ENCODE measurements at regions not wholly inside any gene's neighbourhood (a gene's known extent, or its start where the extent isn't known, plus 50 kb on each side); places are given as distances from the start of the nearest gene placed in this dataset.
"Not testable (repeated sequence)": the region's sequence is repeated elsewhere in the genome, so short reads cannot be mapped to it uniquely, and the experiment has no call there.

DNA sequence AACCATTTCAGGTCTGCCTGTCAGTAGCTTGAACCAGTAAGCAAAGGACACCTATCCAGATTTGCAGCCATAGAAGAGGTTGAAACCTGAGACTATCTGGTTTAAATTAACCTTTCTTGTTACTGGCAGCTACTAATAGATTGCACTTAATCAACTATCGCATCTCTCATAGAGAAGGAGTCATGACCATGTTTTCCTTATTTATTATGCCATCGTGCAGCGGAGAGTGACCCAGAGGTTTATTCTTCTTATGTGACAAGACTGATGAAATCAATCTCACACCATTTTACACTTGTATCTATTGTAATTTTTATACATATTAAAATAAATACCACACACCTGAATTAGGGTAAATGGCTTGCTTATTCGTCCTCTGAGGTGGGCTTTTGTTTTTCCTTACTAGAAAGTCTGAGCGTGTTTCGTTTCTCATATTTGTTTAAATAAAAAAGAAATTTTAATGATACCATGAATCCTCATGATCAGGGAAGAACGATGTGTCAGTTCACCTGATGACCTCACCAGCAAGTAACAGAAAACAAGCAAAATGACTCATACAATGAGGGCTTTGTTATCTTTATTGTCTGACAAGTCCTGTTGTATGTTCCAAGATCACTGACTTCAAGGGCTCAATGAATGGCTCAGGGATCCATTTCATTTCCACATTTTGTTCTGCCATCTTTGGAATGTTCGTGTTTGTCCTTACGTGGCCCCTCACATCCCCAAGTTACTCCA lies 379.5 kb upstream of the DPH6 start:
- DNase-seq (ENCODE audit: low read depth in 2 of 3, low spot score in 2 of 3), result no peak

DNA sequence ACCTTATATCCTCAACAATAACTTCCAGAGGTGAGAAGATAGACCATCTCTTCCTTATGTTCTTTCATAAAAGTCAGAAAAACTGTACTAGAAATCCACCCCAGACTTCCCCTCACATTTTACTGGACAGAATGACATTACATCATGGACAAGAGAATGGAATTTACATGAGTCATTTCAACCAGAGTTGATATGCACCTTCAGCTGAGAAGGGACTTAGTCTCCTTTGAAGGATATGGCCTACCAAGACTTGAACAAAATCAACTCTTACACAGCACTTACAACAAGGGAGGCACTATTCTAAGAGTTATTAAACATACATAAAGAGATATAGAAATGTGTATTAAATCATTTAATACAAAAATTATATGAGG lies 380.0 kb upstream of the DPH6 start:
- DNase-seq (ENCODE audit: low read depth in 2 of 3, low spot score in 2 of 3), result no peak

DNA sequence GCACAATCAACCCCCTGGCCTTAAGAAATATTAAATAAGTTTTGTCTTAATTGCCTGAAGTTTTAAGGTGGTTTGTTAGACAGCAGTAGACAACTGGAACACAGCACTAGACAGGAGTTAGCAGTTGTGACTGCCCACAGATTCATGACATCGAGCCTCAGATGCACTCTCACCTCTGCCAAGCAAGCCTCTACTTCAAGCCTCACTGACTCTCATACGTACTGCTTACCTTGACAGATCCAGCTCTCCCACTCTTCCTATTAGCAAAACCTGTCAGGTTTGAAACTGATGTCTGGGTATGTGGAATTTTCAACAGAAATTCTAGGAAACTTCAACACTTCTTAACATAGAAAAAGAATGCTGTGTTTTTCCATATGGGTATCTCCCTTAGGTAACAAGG lies 382.9 kb upstream of the DPH6 start:
- no peak for DNase-seq (ENCODE audit: low read depth in 2 of 3, low spot score in 2 of 3)

DNA sequence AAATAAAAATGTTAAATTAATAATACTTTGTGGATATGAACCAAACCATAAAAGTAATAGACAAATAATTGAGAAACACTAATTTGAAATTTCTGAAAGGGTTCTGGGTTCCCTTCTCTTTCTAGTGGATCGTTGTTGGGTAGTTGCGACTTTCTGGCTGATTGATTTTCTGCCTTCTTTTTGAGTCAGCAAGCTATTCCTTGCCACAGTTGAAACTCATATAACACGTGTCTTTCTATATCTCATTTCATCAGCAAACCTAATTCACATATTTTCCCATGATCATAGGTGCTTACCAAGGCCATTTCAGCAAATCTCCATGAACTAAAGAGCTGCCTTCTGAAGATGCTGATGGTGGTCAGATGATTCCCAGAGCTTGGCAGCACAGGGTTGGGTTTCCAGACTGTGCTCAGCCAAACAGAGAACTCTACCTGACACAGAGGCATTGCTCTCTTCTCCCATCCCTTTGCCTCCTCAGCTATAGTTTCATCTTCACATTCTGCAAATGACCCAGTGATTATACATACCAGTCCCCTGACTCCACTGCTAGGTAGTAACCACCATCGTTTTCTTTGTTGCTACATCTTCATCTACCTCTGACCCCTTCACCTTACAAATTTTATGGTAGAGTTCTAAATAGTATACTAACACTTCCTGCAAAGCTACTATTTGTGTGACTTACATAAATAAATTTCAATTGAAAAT lies 383.9 kb upstream of the DPH6 start:
- no peak for DNase-seq (ENCODE audit: low read depth in 2 of 3, low spot score in 2 of 3)

DNA sequence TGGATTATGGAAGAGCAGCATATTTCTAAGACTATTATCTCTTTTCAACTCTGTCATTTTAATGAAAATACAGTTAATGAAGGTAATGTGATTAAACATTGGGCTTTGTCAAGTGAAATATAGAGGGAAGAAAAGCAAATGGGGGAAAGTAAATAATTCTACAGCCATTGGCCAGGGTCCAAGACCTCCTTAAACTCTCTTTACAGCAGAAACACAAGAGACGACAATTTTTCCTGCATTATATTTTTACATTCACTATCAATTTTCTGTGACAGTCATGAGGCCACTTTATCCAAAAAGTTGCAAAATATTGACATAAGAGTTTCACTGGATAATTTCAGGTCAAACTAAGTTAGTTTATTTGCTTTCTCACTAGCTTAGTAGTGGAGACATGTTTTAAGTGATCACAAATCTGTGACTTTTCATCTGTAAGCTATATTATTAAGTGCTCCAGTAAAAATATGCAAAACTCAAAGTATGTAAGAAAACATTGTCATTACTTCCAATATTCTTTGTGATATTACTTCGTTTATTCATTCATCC lies 385.9 kb upstream of the DPH6 start:
- DNase-seq (ENCODE audit: low read depth in 2 of 3, low spot score in 2 of 3), result no peak

DNA sequence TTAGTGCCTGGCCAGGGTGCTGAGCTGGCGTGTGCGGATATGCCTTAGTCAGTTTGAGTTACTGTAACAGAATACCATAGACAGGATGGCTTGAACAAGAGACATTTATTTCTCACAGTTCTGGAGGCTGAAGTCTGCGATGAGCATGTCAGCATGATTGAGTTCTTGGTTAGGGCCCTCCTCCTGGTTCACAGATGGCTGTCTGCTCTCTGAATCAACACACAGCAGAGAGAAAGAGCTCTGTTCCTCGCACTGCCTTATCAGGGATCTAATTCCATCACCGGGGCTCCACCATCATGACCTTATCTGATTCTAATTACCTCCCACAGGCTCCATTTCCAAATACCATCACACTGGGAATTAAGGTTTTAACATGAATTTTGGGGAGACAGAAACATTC lies 386.6 kb upstream of the DPH6 start:
- no peak for DNase-seq (ENCODE audit: low read depth in 2 of 3, low spot score in 2 of 3)

DNA sequence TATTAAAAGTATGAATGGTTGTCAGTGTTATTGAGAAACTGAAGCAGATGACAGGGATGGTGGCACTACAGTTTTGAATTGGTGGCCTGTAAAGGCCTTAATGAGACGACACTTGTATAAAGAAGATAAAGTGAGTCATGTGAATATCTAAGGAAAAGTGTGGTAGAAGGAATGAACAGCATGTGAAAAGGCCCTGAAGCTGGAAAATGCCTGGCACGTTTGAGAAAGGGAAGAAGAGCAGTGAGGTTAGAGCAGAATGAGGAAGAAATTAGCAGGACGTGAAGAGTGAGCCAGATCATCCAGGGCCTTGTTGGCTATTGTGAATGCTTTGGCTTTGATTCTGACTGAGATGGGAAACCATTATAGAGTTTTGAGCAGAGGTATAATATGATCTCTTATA lies 387.6 kb upstream of the DPH6 start:
- no peak for DNase-seq (ENCODE audit: low read depth in 2 of 3, low spot score in 2 of 3)

DNA sequence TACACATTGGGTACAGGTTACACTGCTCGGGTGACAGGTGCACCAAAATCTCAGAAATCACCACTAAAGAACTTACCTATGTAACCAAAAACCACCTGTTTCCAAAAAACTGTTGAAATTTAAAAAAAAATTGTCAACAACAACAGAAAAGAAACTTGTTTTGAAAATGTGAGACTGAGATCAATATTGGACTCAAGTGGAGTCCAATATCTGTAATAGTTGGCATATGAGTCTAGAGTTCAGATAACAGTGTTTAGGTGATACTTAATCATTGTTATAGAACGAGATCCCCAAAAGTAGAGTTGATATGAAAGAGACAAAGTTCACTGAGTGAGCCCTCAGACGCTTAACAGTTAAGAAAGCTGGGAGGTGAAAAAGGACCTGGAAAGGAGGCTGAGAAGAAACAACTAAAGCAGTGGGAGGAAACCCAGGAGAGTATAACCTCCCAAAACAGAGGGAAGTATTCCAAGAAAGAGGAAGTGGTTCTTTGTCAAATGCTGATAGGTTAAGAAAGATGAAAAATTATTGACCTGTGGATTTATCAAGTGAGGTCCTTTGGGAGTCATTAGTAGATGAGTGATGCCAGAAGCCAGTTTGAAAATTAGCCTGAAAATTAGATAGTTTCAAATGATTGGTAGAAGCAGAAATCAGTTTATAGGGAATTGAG lies 388.6 kb upstream of the DPH6 start:
- DNase-seq (ENCODE audit: low read depth in 2 of 3, low spot score in 2 of 3), result no peak

- no peak for DNase-seq (ENCODE audit: low read depth in 2 of 3, low spot score in 2 of 3)
Measured at GRCh38 chr15:35936284-35936683, 390.3 kb upstream of the DPH6 start.

DNA sequence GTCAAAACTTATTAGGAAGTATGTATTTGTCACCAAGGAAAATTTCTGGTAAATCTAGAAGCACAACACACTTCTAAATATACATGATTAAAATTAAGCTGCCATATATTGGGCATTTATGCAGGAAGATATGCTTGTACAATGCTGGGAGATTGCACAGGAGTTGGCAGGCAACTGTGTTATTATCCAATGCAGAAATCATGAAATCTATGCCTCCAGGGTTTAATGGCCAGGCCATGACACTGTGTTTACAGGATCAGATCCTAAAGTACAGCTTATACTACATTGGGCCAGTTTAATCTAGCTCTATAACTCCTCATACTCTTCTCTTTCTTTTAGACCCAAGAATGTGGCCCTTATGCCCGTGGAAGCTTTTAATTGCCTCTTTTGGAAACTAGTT lies 391.4 kb upstream of the DPH6 start:
- DNase-seq (ENCODE audit: low read depth in 2 of 3, low spot score in 2 of 3), result no peak

DNA sequence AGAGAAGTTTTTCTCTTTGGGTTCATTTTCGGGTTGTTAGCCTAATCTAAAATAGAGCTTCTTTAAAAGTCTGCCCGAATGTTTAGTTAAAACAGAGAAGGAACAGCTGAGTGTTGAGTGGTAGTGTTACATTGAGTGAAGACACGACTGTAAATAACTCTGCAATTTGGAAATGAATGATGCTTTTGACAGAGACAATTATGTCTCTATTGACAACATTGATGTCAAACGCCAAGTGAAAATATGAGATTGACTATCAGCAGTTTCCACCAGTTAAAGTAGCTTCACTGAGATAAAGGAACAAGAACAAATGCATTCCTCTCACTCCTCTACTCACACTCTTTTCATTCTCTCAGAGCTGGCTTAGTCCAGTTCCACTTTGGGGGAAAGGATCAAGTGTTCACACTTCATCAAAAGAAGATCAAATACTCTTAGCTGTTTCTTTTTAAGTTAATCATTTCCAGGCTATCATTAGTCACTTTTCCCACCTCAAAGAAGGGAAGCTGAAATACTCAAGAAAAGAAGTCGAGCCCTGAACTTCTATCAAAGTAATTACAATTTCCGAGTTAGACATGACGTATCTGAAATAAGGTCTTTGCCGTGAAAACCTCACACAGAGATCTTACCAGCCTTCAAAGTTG lies 399.1 kb upstream of the DPH6 start:
- DNase-seq (ENCODE audit: low read depth in 2 of 3, low spot score in 2 of 3), result no peak

DNA sequence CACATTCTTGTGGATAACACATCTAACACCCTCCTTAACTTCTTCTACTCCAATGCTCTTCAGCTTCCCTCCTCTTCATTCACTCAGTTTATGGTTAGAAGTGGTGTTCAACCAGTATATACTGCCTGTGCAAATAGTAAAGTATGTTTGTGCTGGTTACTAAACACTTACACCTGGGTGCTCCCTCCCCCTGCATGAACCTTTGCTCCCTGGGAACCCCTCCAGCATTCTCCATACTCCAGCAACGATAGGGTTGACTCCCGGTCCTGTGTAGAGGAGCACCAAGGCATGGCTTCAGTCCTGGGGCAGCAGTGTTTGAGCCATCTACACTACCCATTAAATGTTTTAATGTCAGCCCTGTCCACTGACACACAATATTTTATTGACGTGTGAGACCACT lies 407.5 kb upstream of the DPH6 start:
- DNase-seq (ENCODE audit: low read depth in 2 of 3, low spot score in 2 of 3), result no peak

- no peak for DNase-seq (ENCODE audit: low read depth in 2 of 3, low spot score in 2 of 3)
Measured at GRCh38 chr15:35956056-35956455, 410.1 kb upstream of the DPH6 start.

DNA sequence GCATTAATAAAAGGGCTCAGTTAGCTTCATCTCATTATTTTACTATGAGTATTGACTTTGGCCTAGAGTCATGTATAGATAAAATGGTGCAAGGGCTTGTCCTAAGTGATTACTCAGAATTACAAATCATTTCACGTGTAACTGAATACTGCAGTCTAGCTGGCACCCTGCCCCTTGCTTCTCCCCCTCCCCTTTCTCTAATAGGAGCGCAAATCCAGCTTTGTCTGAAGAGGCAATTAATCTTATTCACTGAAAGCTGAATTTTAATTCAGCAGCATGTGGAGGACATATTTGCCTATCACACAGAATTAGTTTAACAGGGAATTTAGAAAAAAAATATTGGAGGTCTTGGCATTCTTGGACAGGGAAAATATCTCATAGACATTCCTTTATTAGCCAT lies 412.1 kb upstream of the DPH6 start:
- DNase-seq (ENCODE audit: low read depth in 2 of 3, low spot score in 2 of 3), result no peak

- DNase-seq (ENCODE audit: low read depth in 2 of 3, low spot score in 2 of 3), result no peak
Measured at GRCh38 chr15:35958975-35959374, 413.0 kb upstream of the DPH6 start.

- no peak for DNase-seq (ENCODE audit: low read depth in 2 of 3, low spot score in 2 of 3)
Measured at GRCh38 chr15:35963326-35963725, 417.4 kb upstream of the DPH6 start.

GRCh38 chr15:35966781-35967180 lies 420.8 kb upstream of the DPH6 start:
- no peak for DNase-seq (ENCODE audit: low read depth in 2 of 3, low spot score in 2 of 3)

GRCh38 chr15:35967968-35968367 lies 422.0 kb upstream of the DPH6 start:
- DNase-seq (ENCODE audit: low read depth in 2 of 3, low spot score in 2 of 3), result not testable (repeated sequence)

DNA sequence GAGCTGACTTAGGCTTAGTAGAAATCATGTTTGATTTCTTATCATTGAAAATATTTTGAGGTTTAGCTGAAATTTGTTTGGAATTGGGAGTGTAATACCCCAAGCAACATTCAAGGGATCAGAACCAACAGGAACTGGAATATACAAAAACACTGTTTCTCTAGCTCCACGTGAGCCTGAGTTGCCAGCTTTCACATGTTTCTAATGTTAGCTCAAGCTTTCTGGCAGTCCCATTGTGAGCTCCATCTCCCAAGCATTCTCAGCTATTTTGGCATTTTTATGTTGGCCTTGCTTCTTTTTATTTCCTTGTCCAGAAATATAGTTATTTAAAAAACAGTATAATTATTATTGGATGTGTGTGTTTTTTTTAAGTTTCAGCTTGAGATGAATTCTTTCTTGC lies 427.1 kb upstream of the DPH6 start:
- no peak for DNase-seq (ENCODE audit: low read depth in 2 of 3, low spot score in 2 of 3)

DNA sequence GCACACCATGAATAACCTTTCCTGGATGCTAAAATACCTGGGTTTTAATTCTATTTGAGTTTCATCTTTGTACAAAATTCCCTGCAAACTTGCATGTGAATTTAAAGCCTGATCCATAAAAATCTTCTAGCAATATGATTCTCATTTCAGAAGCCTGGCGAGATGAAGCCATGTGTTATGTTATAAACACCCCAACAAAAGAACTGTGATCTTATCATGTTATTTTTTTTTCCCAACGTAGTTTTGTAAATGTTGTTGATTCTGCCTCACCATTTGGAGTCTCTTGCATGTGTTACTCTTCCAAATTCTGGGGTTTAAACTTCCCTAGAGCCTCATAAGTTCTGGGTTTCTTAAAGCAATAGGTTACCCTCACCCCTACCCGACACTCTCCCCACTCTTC lies 428.1 kb upstream of the DPH6 start:
- DNase-seq (ENCODE audit: low read depth in 2 of 3, low spot score in 2 of 3), result no peak

DNA sequence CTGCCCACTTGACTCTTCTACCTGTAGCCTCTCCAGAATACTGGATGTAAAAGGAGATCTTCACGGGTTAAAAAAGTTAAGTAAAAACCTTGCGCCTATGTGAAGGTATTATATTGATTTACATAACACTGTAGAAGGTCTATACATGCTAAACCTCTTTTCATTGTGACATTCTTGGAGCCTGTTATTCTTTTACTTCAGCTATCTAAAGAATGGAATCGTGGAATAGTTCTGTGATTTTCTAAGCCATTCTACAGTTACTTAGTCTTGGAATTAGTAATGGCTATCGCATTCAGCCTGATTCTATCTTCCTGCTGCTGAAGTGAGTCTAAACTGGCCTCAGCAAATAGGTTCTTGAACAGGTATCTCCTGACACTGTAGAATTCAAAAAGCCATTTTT lies 430.0 kb upstream of the DPH6 start:
- no peak for DNase-seq (ENCODE audit: low read depth in 2 of 3, low spot score in 2 of 3)

DNA sequence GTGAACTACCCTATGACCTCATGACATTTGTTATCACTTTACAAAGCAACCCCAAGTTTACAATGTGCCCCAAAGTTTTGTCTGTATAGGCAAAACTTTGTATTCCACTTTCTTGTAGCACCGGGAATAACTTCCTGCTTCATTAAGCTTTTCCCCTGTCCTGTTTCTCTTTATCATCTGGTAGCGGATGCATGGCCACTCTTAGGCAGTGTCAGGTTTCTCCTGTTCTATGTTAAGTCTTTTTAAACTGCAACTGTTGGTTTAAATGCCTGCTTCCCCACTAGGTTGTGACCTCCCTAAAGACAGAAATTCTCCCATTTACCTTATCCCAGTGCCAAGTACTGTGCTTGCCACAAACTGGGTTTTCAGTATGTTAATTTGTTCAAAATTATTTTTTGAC lies 433.6 kb upstream of the DPH6 start:
- no peak for DNase-seq (ENCODE audit: low read depth in 2 of 3, low spot score in 2 of 3)

Measured in activated CD8-positive, alpha-beta memory T cell treated with anti-CD3 and anti-CD28 coated beads for 48 hours (primary cell).